Stimulated activated CD4-positive, alpha-beta T cell treated with anti-CD3 and anti-CD28 coated beads, Interleukin-15, amount 100 ng/mL, for 24 hours (primary cell): ENCODE measurements at regions not wholly inside any gene's neighbourhood (a gene's known extent, or its start where the extent isn't known, plus 50 kb on each side); places are given as distances from the start of the nearest gene placed in this dataset.
"Not testable (repeated sequence)": the region's sequence is repeated elsewhere in the genome, so short reads cannot be mapped to it uniquely, and the experiment has no call there.

Experiments used
- DNase-seq: peaks from one replicate; pipeline ENCODE4 v3.0.0-alpha.2; 2020

DNA sequence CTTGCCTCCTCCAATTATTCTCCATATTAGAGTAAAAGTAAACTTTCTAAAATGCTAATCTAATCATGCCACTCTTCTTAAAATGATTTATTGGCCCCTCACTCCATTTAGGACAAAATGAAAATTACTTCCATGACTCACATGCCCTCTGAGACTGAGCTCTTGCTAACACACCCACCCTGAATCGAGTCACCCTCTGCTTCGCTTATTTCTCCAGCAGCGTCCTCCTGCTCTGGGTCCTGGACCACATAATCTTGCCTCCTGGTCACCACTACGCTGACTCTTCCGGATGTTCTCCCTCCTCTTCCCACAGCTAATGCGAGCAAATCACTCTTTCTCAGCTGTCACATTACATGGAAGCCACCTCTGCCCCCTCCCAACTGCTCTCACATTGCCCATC lies 384.0 kb upstream of the FZD8 start:
- no peak for DNase-seq

DNA sequence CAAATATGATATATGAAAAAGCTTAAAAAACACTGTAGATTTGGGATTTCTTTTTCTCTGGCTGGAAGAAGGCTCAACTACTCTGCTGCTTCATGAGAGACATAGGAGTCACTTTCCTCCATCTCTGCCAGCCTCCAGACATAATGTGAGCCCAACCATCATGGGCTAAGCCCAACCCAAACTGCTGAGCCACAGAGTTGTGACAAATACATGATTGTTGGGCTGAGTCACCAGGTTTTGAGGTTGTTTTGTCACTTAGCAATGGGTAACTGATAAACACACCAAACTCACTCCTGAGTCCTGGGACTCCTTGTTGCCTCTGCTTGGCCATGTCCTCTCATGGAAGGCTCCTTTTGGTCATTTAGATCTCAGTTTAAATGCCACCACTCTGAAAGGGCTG lies 381.8 kb upstream of the FZD8 start:
- DNase-seq, result no peak

DNA sequence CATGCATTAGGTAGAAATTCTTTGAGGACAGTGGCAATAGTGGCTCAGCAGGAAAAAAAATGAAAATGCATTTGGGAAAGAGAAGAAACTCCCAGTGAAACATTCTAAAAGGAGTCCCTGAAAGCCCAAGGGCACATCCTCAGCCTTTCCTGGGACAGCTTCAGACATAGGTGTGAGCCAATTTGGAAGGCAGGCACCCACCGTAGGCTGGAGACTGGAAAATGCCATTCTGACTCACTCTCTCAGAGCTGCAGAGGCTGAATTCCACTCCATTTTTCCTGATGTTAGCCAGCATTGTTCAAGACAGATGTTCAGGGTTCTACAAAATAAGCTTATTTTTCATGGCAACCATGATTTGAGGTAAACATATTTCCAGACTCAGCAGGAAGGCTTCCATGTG lies 379.0 kb upstream of the FZD8 start:
- no peak for DNase-seq

DNA sequence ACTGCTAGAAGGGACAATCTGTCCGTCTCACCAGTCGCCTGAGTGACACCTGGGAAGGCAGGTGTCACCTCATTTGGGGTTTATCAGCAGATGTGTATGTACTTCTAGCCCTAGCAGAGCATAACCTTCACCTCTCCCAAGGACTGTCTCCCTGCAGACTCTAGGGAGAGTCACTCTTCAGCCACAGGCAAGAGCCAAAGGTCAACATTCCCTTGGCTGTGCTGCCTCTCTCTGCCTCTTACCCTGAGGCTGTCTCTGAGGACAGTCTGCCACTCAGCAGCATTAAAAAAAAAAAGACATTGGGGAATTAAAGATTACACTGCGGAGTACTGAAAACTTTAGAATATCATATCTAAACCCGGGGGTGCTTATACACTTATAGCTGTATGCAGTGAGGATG lies 377.7 kb upstream of the FZD8 start:
- no peak for DNase-seq

DNA sequence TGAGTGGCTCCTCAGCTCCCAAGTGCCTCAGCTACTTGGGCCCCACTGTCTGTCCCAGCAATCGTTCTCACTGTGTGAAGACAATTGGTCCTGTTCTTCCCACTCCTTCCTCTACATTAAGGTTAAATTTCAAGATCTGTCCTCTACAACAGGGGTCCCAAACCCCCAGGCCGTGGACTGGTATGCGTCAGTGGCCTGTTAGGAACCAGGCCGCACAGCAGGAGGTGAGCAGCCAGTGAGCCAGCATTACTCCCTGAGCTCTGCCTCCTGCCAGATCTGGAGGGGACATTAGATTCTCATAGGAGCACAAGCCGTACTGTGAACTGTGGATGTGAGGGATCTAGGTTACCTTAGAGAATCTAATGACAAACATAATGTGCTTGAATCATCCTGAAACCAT lies 376.9 kb upstream of the FZD8 start:
- DNase-seq, result no peak

DNA sequence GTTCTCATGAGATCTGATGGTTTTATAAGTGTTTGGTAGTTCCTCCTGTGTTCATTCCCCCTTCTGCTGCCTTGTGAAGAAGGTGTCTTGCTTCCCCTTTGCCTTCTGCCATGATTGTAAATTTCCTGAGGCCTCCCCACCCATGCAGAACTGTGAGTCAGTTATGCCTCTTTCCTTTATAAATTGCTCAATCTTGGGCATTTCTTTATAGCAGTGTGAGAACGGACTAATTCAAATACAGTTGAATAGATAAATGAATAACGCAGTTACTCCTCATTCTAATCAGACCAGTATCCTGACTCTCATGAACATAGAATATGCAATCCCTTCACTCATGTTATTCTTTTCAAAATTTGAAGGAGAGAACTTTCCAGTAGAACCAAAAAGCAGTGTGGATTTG lies 375.0 kb upstream of the FZD8 start:
- no peak for DNase-seq

DNA sequence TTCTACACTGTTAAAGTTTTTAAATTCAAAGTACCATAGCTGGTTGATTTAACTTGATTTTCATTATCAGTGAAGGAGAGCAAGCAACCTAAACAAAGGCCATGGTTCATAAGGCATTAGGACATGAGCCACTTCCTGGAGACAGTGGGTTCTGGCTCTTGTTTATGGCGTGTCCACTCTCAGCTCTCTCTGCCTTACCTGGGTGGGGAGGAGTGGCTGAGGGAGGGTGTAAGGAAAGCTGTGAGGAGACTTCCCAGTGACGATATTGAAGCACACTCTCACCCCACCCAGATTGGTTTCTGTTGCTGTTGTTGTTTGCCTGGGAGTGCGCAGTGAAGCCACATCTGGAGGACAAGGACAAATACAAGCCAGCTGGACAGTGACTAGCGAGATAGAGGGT lies 365.3 kb upstream of the FZD8 start:
- DNase-seq, result no peak

DNA sequence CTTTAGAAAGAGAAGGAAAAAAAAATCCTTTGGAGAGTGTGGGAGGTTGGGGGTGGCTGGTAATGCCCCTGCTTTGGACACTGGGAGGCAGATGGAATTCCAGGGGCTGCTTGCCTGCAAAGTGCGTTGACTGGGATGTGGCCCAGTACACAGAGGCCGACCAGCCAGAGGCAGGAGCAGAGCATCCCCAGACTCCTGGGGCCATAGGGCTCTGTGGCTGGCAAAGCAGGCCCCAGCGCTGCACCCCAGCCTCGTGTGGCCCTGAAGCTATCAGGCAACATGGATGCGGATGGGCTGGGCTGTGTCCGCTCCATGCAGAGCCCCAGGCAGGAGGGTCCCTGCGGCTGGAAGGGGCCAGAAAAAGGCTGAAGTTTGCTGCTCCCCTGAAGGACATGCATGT lies 361.6 kb upstream of the FZD8 start:
- DNase-seq, result no peak

DNA sequence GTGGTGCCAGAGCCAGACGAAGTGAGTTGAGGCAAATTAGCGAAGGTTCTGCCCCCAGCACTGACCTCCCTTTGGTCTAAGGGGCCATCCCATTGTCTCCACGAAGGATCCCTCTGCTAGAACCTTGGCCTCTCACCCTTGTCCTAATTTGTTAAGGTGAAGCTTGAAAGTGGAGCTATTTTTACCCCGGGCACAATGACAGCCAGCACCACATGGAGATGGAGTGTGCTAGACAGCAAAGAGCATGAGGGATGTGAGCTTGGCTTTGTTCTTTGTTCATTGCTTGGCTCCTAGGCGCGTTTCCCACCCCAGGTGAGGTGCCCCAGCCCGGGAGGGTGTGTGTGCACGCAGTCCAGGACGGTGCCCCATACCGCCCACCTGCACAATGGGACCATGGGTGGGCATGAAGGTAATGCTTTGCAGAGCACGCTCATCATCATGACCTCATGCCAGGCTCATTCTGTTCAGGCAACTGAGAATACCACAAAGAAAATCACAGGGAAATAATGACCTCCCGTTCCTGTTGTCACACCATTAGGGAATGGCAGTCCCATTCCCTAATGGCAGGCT lies 361.0 kb upstream of the FZD8 start:
- no peak for DNase-seq

DNA sequence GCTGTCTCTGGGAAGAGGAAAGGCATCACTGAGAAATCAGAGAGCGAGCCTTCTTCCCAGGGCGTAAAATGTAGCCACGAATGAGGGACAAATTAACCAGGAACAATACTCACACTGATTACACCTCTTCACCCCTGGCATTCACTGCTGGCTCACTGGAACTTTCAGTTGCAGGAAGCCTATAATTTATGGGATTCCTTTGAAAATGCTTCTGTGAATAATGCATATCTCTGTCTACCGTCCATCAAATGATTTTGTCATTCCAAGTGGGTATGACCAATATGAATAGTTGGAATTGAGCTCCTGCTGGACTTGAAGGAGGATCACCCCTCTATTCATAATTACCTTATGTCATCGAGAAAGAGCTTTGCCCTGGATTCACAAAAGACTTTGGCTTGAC lies 360.3 kb upstream of the FZD8 start:
- no peak for DNase-seq

DNA sequence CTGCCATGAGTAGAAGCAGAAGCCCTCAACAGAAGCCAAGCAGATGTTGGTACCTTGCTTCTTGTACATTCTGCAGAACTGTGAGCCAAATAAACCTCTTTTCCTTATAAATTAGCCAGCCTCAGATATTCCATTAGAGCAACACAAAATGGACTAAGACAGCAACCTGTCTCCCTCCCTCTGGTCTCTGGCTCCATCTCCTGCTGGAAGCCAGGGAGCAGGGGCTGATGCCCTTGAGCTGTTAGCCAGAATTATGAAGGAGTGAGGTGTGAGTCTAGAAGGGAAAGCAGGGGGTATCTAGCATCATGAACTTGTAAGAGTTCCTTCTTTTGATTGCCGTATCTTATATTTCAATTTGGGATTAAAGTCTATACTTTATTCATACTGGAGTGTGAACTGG lies 358.7 kb upstream of the FZD8 start:
- DNase-seq, result not testable (repeated sequence)

DNA sequence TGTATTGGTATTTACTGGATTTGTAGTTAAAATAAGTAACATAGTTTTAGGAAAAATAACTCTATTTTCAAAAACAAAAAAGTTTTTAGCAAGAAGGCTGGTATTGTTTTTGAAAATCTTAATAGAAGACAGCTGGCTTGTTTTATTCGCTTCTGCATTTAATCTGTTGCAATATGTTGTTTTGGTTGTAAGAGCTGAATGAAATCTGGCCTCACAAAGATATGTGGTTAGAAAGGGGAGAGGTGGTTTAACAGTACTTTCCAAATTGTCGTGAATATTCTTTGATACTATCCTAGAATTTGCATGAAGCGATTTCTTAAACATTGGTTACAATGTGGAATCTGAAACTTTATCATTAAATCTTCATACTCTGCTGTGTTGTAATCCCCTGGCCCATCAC lies 355.9 kb upstream of the FZD8 start:
- DNase-seq, result no peak

DNA sequence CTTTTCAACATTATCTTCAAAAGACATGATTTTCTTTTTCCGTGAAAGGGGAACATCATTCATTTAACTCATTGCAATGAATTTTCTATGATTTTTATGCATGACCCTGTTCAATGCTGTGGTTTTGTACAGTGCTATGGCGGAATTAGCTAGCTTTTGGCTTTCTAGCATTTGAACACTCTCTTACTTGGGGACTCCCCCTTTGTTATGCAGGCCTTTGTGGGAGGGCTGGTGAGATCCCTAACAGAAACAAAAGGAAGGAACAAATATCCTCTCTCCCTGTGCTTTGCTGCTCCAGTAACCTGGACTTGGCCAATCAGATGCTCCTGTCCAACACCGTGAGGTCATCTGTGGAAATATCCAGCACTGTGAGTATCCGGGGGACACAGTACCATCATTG lies 353.4 kb upstream of the FZD8 start:
- no peak for DNase-seq

DNA sequence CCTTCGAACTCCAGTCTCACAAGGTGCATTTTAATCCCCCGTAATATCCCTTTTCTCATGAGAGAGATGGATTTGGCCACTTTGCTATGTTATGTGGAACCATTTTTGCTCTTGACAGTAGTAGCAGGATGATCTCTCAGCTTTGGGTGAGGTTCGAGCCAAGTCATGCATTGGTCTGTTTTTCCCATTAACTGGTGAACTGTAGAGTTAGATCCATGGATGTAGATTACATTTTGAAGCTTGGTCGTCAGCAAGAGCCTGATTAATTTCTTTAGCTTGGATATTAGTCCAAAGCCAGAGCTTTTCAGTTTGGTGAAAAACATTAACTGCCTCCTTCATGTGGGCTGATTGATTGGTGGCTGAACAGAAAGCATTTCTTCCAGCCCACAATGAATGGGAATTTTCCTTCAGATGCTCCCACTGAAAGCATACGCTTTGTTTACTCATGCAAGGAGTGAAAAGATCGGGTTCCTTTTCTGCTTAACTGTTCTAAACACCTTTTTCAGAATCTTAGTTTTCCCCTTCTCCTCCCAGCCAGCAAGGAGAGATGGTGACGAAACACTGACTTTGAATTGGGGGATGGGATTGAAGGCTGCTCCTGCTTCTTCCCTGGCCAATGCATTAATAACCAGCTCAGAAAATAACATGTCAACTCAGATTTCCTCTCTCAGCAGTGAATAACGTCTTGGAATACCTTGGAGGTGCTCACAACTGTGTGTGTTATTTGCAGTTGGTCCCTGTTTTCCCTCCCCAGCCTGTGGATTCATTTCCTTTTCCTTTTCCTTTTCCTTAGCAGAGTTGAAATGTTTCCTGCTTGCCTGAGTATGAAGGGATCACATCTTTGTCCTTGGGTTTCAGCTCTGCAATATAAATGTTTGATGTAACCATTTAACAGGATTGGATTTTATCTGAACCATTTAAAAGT lies 351.8 kb upstream of the FZD8 start:
- no peak for DNase-seq

DNA sequence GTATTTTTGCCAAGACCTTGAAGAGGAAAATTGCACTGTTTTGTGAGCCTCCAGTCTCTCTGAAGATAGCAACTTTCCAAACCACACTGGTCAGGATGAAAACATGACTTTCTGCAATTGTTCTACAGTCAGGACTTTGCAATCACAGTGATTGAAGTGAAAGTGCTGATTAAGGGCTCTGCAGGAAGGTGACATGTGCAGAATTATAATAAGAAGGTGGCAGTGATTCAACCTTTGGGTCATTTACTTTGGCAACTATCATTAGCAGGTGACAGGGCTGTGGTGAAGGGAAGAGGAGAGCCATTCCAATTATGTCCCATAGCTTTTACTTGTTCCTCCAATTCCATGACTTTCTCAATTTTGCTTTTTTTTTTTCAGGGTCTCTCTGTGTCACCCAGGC lies 350.0 kb upstream of the FZD8 start:
- no peak for DNase-seq

DNA sequence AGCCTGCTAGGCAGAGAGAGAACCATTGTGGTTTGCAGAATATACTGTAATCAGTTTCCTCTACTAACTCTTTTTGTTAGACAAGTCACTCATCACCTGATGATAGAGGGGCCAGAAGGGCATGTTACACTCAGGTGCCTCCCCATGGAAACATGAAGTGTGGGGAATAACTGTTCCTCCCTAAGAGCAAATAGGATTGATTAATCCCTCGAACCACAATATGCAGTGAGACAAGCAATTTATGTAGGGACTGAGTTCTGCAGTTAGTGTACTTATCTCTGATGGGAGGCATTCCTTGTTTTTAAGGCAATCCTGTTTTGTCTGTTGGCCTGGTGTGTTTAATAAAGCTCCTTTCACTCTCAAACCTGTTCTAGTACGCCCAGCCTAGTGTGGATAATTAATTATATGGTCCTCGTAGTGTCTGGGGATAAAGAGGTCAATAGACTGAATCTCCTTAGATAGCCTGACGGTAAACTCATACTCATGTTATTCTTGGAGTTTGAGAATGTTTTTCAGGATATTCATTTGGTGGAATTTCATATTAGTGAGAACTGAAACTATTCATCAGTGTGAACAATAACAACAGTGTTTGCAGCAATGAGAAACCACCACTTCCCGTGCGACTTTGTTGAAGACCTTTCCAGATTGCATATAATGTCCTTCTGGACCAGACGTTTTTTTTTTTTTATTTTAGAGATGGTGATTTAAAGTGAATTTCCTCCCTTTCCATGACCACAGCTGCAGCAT lies 344.8 kb upstream of the FZD8 start:
- no peak for DNase-seq

DNA sequence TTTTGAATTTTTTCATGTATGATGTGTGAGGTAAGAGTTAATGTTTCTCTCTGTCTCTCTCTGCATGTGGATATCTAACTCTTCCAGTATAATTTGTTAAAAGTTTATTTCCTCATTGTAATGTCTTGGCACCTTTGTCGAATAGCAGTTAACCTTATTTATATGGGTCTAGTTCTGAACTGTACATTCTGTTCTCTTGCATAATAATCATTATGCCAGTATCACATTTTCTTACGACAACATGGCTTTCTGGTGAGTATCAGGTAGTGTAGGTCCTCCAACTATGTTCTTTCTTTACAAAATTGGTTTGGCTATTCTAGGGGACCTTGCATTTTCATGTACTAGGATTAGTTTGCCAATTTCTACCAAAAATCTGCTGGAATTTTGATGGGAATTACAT lies 337.0 kb upstream of the FZD8 start:
- no peak for DNase-seq

DNA sequence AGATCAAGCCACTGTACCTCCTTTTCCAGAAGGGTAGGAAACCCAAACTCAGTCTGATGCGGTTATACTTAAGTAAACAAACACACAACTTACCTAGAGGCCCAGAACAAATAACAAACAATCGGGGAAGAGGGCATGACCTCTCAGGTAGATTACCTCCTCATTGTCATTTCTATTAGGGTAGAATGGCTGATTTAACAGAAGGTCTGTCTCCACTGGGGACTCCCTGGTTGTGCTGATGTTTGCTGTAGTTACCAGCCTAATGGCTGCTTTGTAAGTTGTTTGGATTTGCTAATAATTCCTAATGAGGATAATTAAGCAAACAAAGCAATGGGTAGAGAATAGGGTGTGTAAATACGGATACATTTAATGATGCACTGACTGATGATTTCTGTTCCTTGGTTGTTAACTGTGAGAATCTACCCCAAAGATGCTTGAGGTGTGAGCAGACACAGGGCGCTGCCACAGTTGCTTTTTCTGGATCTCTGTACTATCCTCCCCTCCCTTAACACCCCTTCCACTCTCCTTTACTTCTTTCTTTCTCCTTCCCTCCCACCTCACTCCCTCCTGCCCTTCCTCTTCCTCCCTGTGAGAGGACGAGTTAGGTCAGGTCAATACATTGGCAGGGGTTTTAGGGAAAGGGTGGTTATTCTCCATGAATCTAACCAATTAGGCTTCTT lies 332.0 kb upstream of the FZD8 start:
- DNase-seq, result not testable (repeated sequence)

DNA sequence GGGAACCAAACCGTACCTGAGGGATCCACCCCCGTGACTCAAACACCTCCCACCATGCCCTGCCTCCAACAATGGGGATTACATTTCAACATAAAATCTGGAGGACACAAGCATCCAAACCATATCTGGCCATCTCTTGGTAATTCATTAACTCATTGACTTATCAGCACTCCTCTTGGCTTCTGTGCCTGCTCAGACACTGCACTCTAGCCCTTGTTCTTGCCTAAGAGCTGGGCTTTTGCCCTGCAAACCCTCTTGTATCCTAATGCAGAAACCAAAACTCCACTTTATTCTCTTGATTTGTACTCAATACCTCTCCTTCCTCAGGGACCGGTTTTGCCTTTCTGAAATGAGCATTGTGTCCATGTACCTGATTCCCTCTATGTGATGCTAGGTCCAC lies 330.2 kb upstream of the FZD8 start:
- DNase-seq, result no peak

DNA sequence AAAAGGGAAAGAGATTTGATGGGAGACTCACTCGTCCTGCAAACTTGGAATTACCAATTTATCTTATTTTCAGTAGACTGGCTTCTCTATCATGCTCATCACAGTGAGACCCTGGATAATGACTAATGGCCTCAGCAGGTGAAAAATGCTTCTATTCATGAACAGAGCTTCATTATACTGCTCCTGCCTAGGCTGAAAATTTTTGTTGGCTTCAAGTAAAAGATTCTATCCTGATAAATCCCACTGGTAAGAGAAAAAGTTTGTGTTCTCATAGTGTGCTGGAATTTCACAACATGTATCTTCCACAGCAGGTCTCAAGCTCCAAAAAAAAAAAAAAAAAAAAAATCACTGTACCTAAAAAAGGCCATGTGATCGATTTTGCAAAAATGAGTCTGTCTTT lies 329.3 kb upstream of the FZD8 start:
- DNase-seq, result no peak

DNA sequence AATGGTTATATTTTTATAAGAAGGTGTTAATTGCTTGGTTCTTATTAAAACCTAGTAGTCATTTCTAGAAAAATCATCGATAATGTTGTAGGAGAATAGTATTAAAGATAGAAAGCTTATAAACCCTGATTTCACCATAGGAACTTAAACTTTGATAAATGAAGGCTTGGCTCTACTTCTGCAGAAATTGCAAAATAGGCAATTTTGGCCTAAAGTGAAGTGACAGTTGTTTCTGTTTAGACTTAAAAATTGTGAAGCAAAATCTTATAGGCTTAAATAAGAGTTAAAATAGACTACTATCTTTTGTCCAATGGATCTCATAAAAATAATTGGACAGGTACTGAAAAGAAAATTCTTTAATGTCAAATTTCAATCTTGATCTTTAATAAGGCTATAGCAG lies 321.6 kb upstream of the FZD8 start:
- DNase-seq, result no peak

DNA sequence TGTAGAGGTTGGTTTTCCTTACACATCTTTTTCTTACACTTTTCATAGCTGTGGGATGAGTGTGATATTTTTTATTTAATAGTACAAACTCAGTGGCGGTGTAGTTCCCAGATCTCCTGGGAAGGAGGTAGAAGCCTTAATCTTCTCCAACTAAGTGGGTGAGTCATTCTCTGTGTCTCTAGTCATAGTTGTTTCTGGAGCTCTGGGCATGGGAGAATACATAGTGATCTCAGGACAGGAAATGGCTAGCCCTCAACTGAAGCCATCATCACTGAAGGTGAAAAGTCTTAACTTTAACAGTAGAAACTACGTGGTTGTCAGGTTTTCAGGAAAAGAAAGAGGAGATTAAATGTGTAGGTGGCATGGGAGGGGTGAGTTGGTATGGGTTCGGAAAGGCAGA lies 319.4 kb upstream of the FZD8 start:
- no peak for DNase-seq

DNA sequence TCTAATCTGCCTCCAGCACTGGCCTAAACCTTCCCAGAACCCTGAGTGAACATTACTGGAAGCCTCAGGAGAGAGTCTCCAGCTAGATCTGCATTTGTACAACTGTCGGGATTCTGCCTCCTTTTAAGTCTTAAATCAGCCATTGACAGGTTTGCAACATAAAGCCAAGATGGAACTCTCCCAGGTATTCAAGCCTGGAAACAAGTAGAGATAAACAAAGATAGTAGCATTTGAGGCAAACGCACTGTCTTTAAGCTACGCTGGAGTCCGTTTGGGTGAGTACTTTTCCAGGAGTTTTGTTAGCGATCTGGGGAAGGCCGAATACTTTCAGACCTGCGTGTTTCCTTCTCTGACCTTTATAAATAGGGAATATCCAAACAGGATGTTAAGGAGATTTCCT lies 317.2 kb upstream of the FZD8 start:
- DNase-seq, result no peak

DNA sequence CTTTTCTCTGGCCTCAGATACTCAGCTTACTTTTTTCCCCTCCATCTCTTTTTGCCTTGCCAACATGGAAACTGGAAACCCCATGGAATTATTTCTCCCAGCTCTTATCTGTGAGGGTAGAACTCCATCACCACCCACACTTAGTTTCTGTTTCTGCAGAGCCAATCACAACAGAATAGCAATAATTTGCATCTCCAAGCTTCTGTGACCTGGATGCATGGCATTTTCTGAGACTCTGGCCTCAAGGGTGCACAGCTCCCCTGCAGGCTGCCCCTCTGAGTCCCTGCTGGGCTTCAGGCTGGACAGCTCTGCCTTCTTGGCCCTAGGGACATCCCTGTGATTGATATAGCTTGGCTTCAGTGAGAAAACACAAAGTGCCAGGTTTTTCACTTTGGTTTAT lies 316.5 kb upstream of the FZD8 start:
- DNase-seq, result not testable (repeated sequence)
